ENCODE measurements at regions not wholly inside any gene's neighbourhood (a gene's known extent, or its start where the extent isn't known, plus 50 kb on each side); places are given as distances from the start of the nearest gene placed in this dataset.

GRCh38 chr22:27635435-27635834 lies 166.1 kb downstream of the MN1 start:
- Histone ChIP-seq H3K4me3 (ENCODE audit: low read depth, low read length) (no peak overlapping the region), H3K27ac (no peak overlapping the region), H3K4me2 (ENCODE audit: low read length) (no peak overlapping the region), H2AFZ (no peak overlapping the region), H3K4me1 (no peaks in the 10 kb centered on the region), H3K9ac (no peak overlapping the region), H3K36me3 (ENCODE audit: control insufficient read depth, insufficient read depth, low read length) (no peaks in the 10 kb centered on the region), H3K27me3 (ENCODE audit: control insufficient read depth, insufficient read depth, low read length) (no peaks in the 10 kb centered on the region), H3K9me3 (ENCODE audit: control insufficient read depth, low read length) (no peaks in the 10 kb centered on the region), H3K79me2 (no peaks in the 10 kb centered on the region)
- TF ChIP-seq, protein P1, sequence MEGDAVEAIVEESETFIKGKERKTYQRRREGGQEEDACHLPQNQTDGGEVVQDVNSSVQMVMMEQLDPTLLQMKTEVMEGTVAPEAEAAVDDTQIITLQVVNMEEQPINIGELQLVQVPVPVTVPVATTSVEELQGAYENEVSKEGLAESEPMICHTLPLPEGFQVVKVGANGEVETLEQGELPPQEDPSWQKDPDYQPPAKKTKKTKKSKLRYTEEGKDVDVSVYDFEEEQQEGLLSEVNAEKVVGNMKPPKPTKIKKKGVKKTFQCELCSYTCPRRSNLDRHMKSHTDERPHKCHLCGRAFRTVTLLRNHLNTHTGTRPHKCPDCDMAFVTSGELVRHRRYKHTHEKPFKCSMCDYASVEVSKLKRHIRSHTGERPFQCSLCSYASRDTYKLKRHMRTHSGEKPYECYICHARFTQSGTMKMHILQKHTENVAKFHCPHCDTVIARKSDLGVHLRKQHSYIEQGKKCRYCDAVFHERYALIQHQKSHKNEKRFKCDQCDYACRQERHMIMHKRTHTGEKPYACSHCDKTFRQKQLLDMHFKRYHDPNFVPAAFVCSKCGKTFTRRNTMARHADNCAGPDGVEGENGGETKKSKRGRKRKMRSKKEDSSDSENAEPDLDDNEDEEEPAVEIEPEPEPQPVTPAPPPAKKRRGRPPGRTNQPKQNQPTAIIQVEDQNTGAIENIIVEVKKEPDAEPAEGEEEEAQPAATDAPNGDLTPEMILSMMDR (IDR thresholded peaks at IDR 0.05), result no peak

DNA sequence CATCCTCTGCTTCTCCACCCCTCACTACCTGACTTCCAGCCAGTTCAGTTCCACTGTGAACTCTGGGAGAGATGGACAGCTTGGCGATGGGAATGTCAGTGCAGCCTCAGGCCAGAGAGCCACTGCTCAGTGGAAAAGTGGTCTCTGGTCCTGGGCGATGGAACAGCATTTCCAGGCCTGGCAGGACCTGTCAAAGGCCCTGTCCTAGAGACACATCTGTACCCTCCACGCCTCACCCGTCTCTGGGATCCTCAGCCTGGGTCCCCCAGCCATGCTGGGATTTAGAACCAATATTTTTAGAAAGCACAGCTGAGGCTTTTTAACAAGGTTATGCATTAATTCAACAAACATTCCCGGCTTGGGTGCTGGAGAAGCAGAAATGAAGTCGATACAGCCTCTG lies 165.7 kb downstream of the MN1 start:
- TF ChIP-seq, protein P1 (IDR thresholded peaks at IDR 0.05), result no peak
- Histone ChIP-seq H2AFZ (no peak overlapping the region), H3K9me3 (ENCODE audit: control insufficient read depth, low read length) (no peaks in the 10 kb centered on the region), H3K79me2 (no peaks in the 10 kb centered on the region), H3K4me1 (no peaks in the 10 kb centered on the region), H3K9ac (no peak overlapping the region), H3K27ac (no peak overlapping the region), H3K36me3 (ENCODE audit: control insufficient read depth, insufficient read depth, low read length) (no peaks in the 10 kb centered on the region), H3K27me3 (ENCODE audit: control insufficient read depth, insufficient read depth, low read length) (no peaks in the 10 kb centered on the region), H3K4me2 (ENCODE audit: low read length) (no peak overlapping the region), H3K4me3 (ENCODE audit: low read depth, low read length) (no peak overlapping the region)

DNA sequence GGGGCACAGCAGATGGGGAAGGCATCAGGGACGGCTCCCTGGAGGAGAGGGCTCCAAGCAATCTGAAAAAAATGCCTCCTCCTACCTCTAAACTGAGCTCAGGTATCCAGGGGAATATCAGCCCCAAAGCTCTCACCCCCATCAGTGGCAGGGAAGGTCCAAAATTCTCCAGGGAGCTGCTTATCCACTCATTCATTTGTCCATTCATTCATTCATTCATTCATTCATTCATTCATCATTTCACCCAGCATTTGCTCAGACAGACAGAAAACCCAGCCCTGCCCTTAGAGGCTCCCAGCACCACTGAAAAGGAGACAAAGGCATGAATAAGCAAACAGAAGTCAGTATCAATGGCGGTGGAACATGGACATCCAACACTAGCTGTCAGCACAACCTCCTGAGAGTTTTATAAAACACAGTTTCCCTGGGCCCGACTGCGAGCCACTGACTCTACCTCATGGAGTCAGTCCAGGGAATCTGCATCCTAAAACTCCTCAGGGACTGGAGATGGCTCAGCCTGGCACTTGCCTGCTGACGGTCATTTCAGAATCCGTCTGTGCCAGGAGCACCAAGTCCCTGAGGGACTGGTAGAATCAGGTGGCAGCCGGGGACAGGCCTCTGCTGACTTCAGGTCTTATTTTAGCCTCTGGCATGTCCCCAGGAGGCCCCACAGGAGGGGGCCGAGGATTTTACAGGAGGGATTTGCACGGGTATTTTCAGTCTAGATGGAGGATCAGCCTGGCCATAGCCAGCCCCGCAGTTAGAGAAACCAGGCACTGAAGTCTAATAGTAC lies 164.6 kb downstream of the MN1 start:
- Histone ChIP-seq H3K79me2 (no peaks in the 10 kb centered on the region), H3K4me1 (no peaks in the 10 kb centered on the region), H3K9ac (no peak overlapping the region), H3K9me3 (ENCODE audit: control insufficient read depth, low read length) (no peaks in the 10 kb centered on the region), H3K36me3 (ENCODE audit: control insufficient read depth, insufficient read depth, low read length) (no peaks in the 10 kb centered on the region), H3K4me3 (ENCODE audit: low read depth, low read length) (no peak overlapping the region), H3K27ac (no peak overlapping the region), H3K4me2 (ENCODE audit: low read length) (no peak overlapping the region), H3K27me3 (ENCODE audit: control insufficient read depth, insufficient read depth, low read length) (no peaks in the 10 kb centered on the region), H2AFZ (no peak overlapping the region)
- TF ChIP-seq, protein P1 (IDR thresholded peaks at IDR 0.05), result no peak

GRCh38 chr22:27637604-27638003 lies 164.0 kb downstream of the MN1 start:
- no peak overlapping the region for H3K27ac ChIP-seq
- H3K9ac ChIP-seq, result no peak overlapping the region
- no peaks in the 10 kb centered on the region for H3K36me3 ChIP-seq (ENCODE audit: control insufficient read depth, insufficient read depth, low read length)
- no peak overlapping the region for H3K4me3 ChIP-seq (ENCODE audit: low read depth, low read length)
- no peaks in the 10 kb centered on the region for H3K79me2 ChIP-seq
- H3K4me2 ChIP-seq (ENCODE audit: low read length), result no peak overlapping the region
- H3K4me1 ChIP-seq, result no peaks in the 10 kb centered on the region
- no peaks in the 10 kb centered on the region for H3K9me3 ChIP-seq (ENCODE audit: control insufficient read depth, low read length)
- no peak overlapping the region for H2AFZ ChIP-seq
- H3K27me3 ChIP-seq (ENCODE audit: control insufficient read depth, insufficient read depth, low read length), result no peaks in the 10 kb centered on the region
- TF ChIP-seq, protein P1 (IDR thresholded peaks at IDR 0.05), result no peak
